ENCODE measurements at regions not wholly inside any gene's neighbourhood (a gene's known extent, or its start where the extent isn't known, plus 50 kb on each side); places are given as distances from the start of the nearest gene placed in this dataset.
"Not testable (repeated sequence)": the region's sequence is repeated elsewhere in the genome, so short reads cannot be mapped to it uniquely, and the experiment has no call there.

DNA sequence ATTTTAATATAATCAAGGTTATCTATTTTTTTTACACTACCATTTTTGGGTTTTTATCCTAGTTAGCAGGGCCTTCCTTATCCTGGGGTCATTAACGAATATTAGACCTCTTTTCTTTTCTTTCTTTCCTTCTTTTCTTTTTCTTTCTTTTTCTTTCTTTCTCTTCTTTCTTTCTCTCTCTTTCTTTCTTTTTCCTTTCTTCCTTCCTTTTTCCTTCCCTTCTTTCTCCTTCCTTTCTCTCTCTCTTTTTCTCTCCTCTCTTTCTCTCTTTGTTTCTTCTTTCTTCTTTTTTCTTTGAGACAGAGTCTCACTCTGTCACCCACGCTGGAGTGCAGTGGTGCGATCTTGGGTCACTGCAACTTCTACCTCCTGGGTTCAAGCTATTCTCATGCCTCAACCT, 120.4 kb upstream of the PDE7B start:
- DNase-seq = no peak

GRCh38 chr6:135736351-135736750, 115.2 kb upstream of the PDE7B start:
- DNase-seq = not testable (repeated sequence)

- no peak for DNase-seq
These were observed 112.9 kb upstream of the PDE7B start for GRCh38 chr6:135738636-135739035.

DNA sequence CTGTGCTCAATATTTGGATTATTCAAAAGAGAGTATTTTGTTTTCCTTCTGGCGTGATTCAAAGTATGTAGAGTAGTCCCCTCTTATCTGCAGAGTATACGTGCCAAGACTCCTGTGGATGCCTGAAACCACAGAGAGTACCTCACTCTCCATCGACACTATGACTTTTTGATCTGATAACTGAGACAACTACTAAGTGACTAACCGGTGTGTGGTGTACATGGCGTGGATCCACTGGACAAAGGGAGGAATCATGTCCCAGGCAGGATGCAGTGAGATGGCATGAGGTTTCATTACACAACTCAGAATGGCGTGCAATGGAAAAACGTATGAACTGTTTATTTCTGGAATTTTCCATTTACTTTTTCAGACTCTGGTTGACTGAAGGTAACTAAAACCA, 112.2 kb upstream of the PDE7B start:
- DNase-seq = no peak

DNA sequence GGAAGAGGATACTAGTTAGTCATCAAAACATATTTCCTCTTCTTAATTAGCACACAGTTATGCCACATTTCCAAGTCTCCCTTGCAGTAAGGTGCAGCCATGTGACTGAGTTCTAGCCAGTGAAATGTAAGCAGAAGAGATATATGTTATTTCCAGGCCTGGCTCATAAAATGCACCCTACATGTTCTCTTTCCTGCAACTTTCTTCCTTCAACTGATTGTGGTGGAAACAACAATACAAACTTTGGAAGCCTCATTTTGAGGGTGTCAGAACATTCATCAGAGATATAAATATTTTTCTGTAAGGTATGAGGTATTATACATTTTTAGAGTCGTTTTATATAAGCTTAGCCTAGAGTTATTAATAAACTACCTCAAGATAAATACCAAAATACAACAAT, 110.9 kb upstream of the PDE7B start:
- no peak for DNase-seq

DNA sequence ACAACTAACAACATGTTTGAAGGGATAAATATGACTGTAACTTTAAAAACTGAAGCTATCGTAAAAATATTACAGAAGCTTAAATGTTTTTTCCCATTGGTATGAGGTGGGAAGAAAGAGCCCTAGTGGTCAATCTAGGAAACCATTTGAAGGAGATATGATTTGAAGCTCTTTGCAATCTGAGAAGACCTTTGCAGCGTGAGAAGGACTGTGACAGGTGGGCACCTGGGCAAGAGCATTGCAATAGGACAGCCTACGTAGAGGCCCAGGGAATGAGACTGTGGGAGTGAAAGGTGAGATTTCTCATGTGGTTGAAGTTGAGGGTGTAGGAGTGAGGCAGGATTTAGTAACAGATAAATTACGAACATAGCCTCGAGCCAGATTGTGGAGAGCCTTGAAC, 108.0 kb upstream of the PDE7B start:
- DNase-seq = no peak

GRCh38 chr6:135748189-135748588, 103.3 kb upstream of the PDE7B start:
- no peak for DNase-seq

DNA sequence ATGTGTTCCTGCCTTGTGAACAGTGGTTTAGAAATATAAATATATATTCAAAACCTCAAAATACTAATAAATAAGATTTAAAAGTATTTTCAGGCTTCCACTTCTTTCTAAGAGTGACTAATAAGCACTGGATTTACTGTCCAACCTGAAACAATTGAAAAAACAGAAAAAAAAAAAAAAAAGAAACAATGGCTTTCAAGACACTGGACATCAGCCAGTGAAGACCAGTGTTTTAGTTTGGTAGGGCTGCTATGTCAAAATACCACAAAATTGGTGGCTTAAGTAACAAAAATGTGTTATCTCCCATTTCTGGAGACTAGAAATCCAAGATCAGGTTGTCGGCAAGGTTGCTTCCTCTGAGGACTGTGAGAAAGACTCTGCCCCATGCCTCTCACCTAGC, 101.4 kb upstream of the PDE7B start:
- DNase-seq = no peak

- DNase-seq = no peak
These were observed 98.3 kb upstream of the PDE7B start for GRCh38 chr6:135753196-135753595.

DNA sequence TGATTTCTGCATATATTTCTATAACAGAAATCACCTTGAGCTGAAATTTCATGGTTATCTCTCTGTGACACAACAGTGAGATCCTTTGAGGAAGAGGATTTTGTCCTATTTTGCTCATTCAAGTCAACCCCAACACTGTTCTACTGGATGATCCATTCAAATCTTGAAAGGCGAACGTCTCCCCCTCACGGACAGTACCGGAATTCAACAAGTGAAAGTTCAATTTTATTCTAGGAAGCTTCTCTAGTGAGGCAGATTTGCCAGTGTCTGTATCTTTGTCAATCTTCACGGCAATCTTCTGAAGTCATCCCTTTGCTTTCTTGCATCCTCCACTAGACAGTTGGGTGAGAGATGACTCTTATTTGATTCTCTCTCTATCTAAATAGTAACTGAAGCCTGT, 91.7 kb upstream of the PDE7B start:
- peak; percentile 5 for DNase-seq

DNA sequence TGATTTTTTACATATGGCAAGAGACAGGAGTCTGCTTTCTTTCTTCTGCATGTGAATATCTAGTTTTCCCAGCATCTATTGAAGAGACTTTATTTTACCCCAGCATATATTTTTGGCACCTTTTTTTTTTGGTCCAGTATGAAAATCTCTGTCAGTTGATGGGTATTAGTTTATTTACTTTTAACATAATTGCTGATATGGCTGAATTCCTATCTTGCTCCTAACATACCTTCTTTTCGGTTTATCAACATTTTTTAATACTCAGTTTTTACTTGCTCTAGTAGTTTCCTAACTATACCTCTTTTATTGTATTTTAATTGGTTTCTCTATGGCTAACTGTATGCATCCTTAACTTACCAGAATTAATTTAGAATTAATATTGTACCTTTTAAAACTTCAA, 77.5 kb upstream of the PDE7B start:
- DNase-seq = no peak

DNA sequence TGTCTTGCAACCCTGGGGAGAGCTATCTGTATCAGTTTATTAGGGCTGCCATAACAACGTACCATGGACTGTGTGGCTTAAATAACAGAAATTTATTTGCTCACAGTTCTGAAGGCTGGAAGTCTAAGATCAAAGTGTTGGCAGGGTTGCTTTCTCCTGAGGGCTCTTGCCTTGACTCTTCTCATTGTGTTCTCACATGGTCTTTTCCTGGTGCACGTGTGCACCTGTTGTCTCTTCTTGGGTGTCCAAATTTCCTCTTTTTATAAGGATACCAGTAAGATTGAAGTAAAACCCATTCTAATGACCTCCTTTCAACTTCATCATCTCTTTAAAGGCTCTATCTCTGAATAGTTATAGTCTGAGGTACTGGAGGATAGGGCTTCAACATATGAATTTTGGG, 72.3 kb upstream of the PDE7B start:
- DNase-seq = no peak

DNA sequence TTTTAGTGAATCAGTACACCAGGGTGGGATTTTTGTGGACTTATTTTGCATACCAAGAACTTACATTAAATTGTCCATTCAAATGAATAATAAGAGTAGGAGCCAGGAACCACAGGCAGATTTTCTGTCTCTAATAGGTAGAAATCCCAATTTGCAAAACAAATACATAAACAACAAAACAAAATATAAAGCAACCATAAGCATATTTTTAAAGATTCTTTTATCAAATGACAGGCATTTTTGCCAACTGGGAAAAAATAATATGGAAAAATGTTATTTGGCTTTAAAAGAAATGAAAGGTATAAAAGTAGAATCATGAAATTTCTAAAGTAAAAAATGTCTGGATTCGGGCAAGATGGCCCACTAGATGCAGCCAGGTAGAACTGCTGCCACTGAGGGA, 71.2 kb upstream of the PDE7B start:
- no peak for DNase-seq

- DNase-seq = peak; percentile 27
These were observed 69.0 kb upstream of the PDE7B start for GRCh38 chr6:135782546-135782945.

DNA sequence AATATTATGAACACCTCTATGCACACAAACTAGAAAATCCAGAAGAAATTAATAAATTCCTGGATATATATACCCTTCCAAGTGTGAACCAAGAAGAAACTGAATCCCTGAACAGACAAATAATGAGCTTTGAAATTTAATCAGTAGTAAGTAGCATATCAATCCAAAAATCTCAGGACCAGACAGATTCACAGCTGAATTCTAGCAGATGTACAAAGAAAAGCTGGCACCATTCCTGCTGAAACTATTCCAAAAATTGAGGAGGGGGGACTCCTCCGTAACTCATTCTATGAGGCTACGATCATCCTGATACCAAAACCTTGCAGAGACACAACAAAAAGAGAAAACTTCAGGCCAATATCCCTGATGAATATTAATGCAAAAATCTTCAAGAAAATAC, 67.0 kb upstream of the PDE7B start:
- DNase-seq = no peak

DNA sequence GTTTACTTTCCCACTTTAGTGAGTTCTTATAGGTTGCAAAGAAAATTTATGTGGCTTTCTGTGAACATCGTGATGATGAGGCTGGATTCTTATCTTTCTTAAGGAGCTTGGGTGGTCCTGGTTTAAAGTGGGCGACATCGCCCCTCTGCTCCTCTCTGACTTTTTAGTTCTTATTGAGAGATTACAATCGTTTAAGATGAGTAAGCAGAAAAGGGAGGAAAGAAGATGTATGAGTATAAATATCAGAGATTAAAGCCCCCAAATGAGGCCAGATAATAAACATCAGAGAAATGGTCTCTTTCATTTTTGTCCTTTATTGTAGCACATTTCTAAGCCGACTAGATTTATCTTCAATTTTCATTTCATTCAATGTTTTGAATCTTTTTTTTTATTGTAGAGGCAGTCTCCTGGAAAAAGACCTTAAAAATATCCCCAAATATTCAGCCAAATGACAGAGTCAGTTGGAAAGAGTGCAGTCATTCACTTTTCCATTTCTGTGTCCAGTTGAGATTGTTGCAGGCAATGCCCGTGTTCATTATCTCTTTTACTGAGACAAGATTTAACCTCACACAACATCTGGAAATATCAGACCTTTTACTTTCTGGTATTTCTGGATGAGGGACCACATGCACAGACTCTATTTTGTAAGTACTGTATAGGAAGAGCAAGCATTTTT, 62.0 kb upstream of the PDE7B start:
- no peak for DNase-seq

GRCh38 chr6:135791441-135791840, 60.1 kb upstream of the PDE7B start:
- DNase-seq = no peak

DNA sequence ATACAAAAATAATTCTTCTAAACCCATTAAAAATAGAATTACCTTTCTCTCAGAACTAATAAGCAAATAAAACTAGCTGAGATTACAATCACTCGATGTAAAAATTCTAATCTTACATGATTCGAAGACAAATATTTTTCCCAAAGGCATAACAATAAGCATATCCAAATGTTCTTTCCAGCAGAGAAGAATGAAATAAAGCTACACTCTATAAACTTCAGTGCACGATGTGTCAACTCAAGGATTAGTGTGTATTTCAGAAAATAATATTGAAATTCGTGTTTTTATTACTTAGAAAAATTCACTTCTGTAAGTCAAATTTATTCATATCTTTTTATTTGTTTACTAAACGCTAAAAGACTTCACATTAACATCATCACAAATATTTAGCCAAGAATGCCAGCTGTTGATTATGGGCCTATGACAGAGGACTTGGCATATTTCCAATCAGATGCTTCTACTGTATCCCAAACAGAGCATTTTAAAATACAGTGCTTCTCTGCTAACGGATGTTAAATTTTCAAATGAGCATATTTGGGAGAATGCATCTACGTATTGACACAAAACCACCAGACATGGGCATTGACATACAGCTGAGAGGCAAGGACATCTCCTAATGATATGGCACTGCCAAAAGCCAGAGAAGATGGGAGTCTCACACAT, 54.7 kb upstream of the PDE7B start:
- DNase-seq = no peak

DNA sequence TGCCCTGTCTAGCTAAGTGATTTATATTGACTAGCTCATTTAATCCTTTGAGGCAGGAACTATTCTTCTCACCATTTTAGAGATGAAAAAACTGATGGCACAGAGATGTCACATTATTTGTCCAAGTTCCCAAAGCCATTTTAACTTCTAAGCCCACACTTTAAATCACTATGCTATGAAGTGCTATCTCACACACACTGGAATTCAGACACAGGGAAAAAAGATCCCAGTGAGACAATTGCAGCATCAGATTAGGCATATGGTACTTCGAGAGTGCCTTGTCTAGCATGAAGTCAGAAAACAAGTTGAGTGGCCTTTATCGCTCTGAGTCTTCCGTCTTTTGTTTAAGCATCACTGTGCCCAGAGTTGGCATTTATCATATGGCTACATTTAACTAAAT, 54.1 kb upstream of the PDE7B start:
- no peak for DNase-seq

DNA sequence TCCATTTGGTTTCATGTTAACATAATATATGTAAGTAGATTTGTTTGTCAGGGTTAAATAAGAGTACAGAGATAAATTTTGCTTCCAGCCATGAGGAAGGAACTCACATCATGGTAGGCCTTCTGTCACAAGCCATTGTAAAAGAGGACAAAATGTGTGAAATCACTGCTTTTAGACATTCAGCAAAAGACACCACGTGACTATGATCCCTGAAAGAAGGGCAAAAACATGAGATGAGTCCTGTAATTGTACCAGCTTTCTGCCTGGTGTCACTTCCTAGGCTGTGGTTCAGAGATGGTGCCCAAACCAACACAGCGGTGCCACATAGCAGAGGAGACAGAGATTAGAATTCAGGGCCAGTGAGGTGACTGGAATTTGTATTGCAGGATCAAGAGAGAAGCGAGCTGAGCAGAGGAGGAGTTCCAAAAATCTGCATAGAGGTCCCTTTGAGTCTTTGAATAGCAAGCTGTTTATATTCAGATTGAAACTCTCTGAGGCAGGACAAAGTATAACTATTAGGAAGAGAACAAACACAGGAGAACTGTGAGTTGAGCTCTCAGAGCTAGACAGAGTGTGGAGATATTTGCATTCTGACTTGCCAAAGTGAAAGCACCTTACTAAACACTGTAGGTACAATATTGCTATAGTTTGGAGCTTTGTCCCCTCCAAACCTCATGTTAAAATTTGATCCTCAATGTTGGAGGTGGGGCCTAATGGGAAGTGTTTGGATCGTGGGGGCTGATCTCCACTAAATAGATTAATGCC, 52.6 kb upstream of the PDE7B start:
- DNase-seq = no peak
